NCI-H146 treated with DMSO at 0.1 percent for 48 hours (cell line): ENCODE measurements at regions not wholly inside any gene's neighbourhood (a gene's known extent, or its start where the extent isn't known, plus 50 kb on each side); places are given as distances from the start of the nearest gene placed in this dataset.
"Not testable (repeated sequence)": the region's sequence is repeated elsewhere in the genome, so short reads cannot be mapped to it uniquely, and the experiment has no call there.

ENCODE experiments used
- DNase-seq: peaks from one replicate; lab custom pipeline; 2025; ENCODE audit not compliant: unreplicated experiment; lab: John Stamatoyannopoulos, UW

GRCh38 chr3:14272959-14273560 lies 94.4 kb downstream of the LSM3 start:
- DNase-seq: not testable (repeated sequence)

GRCh38 chr3:14273901-14274611 lies 95.4 kb downstream of the LSM3 start:
- DNase-seq: no peak

- no peak for DNase-seq
Measured at GRCh38 chr3:14274612-14274936, 96.0 kb downstream of the LSM3 start.

- DNase-seq: peak; percentile 1
Measured at GRCh38 chr3:14274999-14275961, 96.7 kb downstream of the LSM3 start.

- no peak for DNase-seq
Measured at GRCh38 chr3:14275962-14276909, 97.6 kb downstream of the LSM3 start.

GRCh38 chr3:14277557-14277956 lies 98.9 kb downstream of the LSM3 start:
- DNase-seq: no peak

GRCh38 chr3:14278265-14278798 lies 99.7 kb downstream of the LSM3 start:
- DNase-seq: no peak

- no peak for DNase-seq
Measured at GRCh38 chr3:14278799-14279625, 100.4 kb downstream of the LSM3 start.

GRCh38 chr3:14279626-14280061 lies 101.0 kb downstream of the LSM3 start:
- no peak for DNase-seq

- DNase-seq: no peak
Measured at GRCh38 chr3:14280326-14280725, 101.7 kb downstream of the LSM3 start.

GRCh38 chr3:14281053-14281452 lies 102.4 kb downstream of the LSM3 start:
- DNase-seq: no peak

- no peak for DNase-seq
Measured at GRCh38 chr3:14282001-14282705, 103.5 kb downstream of the LSM3 start.

- DNase-seq: no peak
Measured at GRCh38 chr3:14282706-14283075, 104.1 kb downstream of the LSM3 start.

GRCh38 chr3:14283092-14283812 lies 104.6 kb downstream of the LSM3 start:
- no peak for DNase-seq

GRCh38 chr3:14283813-14284438 lies 105.3 kb downstream of the LSM3 start:
- DNase-seq: no peak

GRCh38 chr3:14284694-14285547 lies 106.3 kb downstream of the LSM3 start:
- DNase-seq: no peak

- no peak for DNase-seq
Measured at GRCh38 chr3:14285548-14285925, 106.9 kb downstream of the LSM3 start.
